NCI-H1105 treated with DMSO at 0.1 percent for 48 hours (cell line): ENCODE measurements at regions not wholly inside any gene's neighbourhood (a gene's known extent, or its start where the extent isn't known, plus 50 kb on each side); places are given as distances from the start of the nearest gene placed in this dataset.
A peak's percentile ranks its signal among the peaks of the same experiment; 100 is the strongest.

ENCODE experiments used
- DNase-seq: peaks from one replicate; lab custom pipeline; 2025; lab: John Stamatoyannopoulos, UW

DNA sequence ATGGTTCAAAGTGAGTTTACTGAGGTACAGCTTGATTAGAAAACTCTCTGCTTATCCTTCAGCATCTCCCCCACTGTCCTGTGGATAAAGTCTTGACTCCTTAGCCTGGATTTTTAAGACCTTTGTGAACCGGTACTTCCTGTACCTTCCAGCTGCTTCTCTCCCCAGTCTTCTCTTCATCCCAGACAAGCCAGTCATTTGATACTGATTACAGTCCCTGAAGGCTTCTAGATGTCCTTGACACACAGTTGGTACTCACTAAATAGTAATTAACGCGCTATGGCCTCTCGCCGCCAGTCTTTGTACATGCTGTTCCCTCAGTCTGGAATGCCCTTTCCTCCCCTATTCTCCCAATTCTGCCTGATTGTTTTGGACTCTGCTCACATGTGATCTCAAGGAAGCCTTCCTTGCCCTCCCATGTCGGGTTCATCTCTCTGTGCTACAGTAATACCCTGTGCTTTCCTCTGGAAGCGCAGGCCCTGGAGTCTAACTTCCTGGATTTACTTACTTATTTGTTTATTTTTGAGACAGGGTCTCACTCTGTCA is 50.6 kb upstream of the PTGR2 start:
- no peak for DNase-seq

DNA sequence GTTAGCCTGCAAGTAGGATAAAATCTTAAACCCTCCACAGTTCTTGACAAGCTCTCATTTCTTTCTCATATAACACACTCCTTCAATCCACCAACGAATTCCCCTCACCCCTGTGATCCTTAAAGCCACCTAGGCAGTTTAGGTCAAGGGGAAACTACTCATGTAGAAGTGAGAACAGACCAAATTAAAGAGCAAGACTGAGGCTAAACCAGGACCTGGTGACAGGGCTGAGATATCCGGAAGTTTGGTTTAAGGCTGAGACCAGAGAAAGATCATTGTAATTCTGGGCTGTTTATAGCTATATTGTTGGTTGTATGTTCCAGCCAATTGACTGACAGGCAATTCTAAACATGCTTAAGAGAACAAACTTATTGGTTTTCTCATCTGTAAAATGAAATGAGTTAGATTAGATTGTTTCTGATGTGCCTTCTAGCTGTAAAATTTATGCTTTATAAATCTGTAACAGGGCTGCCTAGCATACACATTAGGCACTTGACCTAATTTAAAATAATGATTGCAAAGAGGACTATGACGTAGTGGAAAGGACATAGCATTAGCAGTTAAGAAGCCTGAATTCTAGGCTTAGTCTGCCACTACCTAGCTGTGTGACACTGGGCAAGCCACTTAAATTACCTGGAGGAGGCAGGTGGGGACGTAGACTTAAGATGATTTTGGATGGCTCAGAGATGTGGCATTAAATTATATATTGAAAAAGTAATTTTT is 53.9 kb upstream of the PTGR2 start:
- DNase-seq: no peak

DNA sequence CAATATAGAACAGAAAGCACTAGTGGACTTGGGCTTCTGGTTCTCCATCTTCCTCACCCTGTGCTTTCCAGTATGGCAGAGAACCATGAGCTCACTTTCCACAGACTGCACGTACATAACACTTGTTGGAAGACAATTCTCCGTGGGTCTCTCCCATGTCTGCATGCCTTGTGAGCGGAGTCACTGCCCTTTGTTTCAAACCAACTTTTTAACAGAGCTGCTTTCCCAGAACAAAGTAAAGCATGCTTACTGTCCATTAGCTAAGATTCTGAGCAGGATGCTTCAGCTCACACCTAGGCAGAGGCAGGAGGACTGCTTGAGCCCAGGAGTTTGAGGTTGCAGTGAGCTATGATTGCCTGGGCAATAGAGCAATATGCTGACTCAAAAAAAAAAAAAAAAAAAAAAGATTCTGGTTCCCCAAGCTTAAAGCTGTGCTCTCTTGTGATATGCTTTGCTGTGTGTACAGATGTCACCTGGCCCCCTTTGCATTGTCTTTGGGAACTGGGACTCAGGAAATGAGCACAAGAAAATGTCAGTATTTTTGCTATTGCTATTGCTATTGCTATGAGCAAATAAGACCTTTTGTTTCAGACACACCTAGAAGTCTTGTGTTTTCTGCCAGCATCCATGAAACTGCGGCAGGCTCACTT is 54.6 kb upstream of the PTGR2 start:
- no peak for DNase-seq

DNA sequence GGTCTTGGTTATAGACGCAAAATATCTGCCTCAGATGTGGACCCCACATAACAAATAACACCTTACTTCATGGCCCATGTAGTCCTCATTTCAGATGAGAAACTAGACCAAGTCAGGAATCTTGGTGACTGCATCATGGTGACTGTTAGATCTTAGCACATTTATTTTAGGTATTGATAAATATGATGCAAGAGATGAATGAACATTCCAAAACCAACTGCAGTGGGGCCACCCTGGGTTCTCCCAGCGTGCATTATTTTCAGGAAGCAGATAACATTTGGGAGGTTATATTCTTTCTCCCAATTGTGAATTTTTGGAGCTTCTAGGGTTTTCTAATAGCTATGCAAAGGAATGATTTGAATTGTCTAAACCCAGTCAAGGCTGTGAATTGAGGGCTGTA is 55.2 kb upstream of the PTGR2 start:
- no peak for DNase-seq

DNA sequence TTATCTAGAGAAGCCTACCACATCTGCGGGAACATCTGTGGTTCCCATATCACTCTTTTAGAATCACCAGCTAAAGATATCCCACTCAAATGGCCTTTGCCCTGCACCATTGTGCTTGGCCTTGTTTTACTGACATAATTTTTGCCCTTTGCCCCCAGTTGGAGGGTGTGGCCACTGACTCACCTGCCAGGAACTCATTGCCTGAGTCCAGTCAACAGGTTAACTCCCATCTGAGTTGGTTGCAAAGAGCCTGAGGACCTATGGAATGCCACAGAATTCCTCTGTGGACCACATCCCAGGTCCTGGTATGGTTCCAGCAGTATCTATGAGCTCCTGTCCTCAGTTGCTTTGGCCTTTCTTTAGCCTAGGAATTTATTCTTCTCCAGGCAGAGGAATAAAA is 55.7 kb upstream of the PTGR2 start:
- DNase-seq: no peak

DNA sequence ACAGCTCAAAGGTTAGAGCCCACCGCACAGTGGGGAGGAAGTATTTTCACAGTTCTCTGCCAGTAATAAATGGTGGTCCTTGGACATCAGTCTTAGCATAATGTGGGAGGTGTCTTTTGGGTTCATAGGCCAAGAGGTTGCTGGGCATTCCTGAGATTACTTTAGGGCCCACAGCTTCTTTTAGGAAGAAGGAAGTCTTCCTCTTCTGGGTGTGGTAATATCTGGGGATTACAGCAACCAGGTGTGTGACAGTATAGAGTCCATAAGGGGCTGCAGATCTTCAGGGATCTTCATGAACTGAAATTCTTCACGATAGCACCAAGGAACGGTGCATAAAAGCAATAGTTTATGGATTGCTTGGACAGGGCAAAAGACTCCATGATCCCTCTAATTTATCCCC is 56.2 kb upstream of the PTGR2 start:
- DNase-seq: no peak

DNA sequence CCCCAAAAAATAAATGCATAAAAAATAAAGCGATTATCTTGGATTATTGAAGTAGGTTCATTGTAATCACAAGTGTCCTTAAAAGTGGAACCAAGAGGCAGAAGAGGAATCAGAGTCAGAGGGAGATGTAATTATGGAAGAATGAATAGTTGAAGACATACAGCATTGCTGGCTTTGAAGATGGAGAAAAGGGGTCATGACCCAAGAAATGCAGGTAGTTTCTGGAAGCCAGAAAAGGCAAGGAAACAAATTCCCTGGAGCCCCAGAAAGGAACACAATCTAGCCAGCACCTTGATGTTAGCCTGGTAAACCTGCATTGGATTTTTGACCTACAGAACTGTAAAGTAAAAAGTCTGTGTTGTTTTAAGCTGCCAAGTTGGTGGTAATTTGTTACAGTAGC is 57.5 kb upstream of the PTGR2 start:
- no peak for DNase-seq

DNA sequence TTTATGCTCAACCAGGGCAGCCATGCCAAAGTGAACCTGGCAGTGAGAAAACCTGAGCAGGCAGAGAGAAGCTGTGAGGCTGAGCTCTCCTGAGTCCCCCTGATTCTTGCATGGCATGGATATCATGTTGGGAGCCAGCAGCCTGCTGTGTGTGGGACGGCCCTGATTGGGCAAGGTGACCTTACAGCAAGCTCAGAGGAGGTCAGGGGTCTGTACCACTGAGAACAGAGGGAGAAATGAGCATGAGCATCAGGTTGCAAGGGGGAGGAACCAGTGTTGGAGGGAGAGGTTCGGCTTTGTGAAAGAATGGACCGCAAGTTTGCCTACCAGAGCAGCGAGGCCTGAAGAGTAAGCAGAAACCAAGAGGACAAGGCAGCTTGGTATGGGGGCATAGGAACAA is 59.1 kb upstream of the PTGR2 start:
- DNase-seq: no peak

DNA sequence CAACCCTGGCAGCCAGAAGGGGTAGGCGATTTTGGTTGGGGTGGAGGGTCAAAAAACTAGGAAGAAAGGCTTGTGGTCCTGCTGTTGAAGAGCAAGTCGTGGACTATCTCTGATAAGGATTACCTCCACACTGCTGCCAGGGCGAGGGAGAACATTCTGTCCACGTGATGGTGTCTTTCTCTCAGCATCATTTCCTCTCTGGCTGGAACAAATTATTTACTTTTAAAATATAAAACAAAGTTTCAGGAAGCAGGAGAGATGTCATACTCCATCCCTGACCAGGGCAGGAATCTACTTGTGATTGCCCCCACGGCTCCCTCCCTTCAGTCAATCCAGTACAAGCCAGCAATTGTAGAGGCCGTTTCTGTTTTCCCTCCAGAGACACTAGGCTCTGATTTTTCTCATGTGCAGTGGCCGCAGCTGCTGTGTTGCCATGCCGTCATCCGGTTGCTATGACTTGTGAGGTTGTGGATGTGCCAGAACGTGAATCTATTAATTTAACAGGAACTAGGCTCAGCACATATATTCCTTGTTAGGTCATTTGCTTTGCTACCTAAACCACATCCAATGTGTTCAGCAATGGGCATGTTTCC is 61.5 kb upstream of the PTGR2 start:
- DNase-seq: no peak

DNA sequence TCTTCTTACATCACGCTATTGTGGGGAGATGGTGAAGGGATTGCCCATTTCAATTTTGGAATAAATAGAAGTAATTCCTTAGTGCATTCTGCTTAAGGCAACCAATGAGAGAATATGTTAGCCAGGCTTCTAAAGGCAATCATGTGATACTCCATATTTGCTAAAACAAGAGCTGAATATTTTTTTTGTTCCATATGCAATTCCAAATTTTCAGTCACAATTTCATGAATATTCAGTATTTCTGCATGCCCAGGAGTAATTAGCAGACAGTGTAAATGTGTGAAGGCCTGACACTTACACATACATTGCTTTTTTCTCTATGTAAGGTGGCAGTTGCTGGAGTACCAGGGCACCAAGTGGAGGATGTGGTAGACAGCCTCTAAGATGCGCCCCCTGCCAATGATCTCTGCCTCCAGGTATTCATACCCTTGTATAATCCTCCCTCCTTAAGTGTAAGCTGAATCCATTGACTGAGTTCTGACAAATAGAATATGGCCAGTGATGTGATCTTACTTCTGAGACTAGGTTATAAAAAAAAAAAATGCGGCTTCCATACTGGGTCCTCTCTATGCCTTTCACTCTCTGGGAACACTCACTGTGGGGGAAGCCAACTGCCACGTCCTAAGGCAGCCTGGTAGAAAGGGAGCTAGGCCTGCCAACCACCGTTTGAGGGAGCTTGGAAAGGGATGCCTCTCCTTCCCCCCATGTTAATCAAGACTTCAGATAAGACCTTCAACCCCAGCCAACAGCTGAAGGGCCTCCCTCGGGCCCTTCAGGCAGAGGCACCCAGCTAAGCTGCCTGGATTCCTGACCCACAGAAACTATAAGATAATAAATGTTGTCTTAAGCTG is 62.7 kb upstream of the PTGR2 start:
- no peak for DNase-seq

DNA sequence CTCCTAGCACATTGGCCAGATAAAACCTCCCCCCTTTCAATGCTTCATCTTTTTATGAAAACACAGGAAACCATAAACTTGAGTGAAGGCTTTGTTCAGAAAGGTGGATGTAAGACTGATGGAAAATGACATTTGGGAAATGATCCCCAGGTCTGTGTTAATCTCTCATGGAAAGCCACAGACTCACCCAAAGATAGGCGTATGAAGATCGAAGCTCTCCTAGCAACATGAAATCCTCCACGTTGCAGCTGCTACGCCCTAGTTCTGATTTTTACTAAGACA is 63.4 kb upstream of the PTGR2 start:
- no peak for DNase-seq

DNA sequence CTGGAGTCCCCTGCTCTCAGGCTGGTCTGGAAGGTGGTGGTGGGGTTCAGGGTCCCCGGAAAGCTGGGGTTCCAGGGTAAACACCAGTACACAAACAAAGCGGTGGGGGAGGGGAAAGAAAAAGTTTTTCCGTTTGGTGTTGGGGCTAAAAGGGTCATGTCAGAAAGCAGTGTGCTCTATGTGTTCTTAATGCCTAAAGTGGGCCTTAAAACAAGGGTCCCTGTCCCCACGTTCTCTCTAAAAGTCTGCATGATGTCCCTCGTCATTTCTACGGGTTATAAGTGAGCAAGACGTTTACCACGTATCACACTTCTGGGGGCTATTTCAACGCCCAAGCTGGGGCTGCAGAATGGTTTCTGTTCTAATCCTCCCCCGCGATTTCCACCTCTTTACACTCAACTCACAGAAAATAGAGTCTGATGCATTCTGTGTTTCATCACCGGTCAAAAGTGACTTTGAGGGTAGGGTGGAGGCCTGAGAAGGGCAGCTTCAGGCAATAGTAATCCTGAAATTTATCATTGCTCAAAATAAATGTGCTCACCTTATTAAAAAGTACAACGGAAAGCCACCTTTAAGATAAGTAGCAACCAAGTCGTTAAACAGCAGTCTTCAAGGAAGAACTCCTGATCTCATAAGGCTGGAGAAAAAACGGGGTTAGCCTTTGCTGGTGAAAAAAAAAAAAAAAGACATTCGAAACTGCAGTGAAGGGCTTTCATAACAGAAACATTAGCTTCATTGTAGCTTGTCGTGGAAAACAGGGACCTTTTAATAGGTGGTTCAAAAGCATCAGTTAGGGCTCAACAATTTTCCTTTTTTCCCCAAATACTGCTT is 63.9 kb upstream of the PTGR2 start:
- no peak for DNase-seq

DNA sequence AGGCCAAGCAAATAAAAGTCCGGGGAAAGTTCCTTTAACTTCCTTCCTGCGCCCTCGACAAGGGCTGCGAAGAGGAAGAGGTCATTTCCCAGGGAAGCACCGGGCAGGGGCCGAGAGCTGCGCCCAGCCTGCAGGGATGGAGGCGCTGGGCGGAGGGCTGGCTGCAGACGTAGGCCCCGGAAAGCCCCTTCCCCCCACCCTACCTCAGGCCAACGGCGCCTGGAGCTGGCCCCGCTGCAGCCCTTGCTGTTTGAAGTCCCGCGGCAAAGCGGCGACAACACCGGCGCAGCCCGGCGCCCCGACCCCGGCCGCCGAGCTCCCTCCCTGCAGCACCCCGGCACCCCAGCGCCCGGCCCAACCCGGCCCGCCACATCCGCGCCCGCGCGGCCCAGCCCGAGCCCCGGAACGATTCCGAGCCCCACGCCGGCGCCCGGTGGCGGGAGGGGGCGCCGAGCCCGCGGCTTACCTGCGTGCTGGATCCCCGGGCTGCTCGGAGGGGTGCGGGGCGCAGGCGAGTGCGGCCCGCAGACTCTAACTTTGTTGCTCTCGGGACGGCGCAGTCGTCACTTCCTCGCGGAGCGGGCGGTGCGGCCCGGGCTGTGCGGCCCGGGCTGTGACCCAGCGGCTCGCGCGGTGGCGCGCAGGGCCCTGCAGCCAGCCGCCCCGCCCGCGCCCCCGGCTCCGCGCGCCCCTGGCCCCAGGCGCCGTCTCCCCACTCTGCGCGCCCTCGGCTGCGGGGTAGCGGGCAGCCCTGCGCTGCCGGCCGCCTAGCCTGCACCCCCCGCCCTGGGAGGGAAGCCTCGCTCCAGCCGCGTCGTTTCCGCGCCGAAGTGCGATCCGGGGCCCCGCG is 64.8 kb upstream of the PTGR2 start:
- peak; percentile 10 for DNase-seq

DNA sequence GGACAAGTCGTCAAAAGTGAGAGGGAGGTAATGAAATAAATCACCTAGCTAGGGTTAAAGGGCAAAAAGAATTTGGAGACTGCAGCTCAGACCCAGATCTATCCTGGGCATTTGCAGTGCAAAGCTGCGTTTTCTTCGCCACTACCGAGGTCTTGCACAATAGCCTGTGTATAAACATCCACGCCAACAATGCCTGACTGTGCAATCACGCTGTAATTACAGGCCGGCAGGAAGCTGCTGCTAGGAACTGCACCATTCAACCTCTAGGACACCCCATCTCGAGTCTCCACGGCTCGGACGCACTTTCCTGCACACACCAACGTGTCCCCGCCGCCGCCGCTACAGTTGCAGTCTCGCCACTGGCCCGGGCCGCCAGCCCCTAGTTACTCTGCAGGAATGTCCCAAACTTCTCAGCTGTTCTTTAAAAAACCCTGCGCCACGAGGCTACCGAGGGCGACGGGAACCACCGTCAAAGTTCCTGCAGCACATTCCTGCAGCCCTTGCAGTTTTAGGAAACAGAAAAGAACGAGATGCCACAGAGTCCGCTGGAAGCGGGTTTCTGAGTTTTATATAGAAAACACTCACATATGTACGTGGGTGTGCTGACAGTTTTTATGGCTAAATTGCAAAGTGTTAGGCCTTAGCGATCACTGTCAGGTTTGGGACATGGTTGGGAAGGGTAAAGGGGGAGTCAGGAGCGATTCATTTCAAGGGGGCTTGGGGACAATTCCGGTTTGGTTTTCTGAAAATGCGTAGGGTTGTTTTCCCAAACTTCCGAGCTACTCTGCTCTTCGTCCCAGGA is 65.6 kb upstream of the PTGR2 start:
- no peak for DNase-seq

DNA sequence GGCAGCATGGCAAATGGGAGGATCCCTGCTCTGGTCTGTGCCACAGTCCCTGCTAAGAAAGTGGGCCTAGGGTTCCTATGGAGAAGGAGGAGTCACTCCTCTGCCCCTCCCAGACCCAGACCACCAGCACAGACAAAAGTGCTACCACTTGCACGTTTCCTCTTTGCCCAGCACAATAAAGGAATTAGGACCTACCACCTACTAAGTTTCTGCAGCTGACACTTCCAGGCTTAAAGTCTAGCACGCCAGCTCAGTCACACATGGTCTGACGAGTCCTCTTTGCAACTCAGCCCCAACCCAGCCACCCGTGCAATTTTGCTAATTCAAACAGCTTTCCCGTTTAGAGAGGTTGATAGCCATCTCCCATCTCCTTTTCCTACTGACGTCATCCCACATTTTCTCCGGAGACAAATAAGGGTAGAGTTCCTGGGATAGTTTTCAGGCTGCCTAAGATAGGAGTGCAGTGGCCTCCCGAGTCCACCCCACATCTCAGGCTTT is 66.2 kb upstream of the PTGR2 start:
- DNase-seq: no peak

DNA sequence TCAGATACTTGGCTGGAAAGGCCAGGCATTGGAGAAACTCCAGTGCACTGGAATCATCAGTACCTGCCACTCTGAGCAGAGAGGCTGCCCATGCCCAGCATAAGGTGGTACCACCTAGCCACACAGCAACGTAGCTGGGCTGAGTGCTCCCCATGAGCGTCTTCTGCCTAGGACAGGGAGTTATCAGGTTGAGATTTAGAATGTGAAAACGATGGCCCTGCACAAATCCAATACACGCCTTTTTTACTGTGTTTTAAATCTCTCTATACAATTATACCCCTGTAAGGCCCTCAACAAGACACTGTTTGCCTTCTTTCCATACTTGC is 66.7 kb upstream of the PTGR2 start:
- no peak for DNase-seq

DNA sequence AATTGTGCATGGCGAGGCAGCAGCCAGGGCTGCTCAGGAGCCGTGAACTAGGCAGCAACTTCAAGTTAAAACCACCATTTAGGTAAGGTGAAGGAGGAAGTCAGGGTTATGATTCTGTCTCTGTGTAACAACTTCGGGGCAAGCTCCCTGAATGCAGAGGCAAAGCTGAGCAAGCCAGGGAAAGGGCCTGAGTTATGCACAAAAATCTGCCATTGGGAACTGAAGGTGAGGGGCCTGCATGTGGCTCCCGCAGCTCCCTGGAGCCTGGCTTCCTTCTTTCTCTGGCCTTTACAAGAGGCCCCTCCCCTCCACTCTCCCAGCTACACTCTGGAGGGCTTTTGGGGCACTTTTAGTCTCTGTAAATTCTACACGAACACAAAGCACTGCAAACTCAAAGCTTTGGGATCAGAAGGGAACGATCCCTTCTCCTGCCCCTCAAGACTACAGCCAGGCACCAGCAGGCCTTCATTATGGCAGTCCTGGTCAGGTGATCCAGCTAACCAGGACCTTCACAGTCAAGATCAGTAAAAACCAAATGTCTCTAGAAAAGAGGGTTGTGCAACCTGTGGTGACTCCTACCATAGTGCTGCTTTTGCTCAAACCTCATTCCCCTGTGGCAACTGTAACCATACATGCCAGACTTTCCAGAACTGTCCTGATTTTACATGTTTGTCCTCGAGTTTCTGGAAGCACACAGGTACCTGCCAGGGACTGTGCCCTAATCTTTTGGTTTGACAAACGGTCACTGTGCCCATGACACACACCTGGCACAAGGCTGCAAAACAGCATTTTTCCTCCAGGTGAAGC is 67.2 kb upstream of the PTGR2 start:
- DNase-seq: no peak

DNA sequence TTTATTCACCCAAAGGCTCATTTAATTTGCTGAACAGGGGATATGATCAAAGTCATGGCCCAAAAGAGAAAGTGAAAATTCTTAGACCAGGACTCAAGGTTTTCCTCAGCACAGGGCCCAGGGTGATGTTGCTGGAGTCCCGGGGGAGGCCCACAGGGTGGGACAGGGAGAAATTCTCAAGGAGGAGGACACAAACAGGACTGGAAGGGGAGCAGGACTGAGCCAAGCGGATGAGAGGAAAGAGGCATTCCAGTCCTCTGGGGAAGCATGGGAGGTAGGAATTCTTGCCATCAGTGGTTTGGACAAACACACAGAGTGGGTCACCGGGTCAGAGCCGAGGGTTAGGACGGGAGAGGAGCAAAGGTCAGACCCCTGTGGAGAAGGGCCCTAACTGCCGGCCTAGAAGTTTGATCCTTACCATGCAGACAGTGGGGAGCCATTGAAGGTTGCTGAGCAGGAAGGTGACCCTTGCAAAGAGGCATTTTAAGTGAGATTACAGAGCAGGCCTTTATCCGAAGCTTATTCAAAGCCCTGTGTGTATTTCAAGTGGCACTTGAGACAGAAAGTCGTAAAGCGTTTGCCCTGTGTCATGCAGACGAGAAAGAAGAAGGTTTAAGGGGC is 68.4 kb upstream of the PTGR2 start:
- no peak for DNase-seq

DNA sequence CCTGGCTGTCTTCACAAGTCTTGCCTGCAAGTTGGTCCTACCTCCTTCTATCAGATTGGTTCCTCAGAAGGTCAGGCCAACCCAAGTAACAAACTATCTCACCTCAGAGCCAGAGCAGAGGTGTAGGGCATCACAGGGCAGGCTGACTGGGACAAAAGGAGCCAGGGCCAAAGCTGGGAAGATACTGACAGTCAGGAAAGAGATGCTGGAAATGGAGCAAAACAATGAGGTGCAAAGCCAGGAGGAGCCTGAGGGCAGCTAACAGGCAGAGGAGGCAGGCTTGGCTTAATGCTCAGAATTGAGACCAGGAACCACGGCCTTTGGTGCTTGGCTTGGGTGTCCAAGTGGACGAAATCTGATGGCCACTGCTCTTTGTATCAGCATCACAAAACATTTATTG is 68.4 kb upstream of the PNMA1 start:
- DNase-seq: no peak
